Panc1 (cell line): ENCODE measurements at regions not wholly inside any gene's neighbourhood (a gene's known extent, or its start where the extent isn't known, plus 50 kb on each side); places are given as distances from the start of the nearest gene placed in this dataset.

Experiments
- ATAC-seq: fragments of 200-7000 bp; cut with Tn5 transposase; 2 replicates; pipeline ENCODE4 v1.9.1; 2020; ENCODE audit warnings: mild to moderate bottlenecking, moderate library complexity
- BruUV-seq: library from RNA; stranded (reverse); fragments of 400-500 nt; replicated peaks from 2 replicates; lab custom pipeline; 2021; lab: Mats Ljungman, UMichigan
- CTCF ChIA-PET: fragments of 300-600 bp; sonication (Branson Sonifier 250); formaldehyde crosslinking; loops from one replicate; lab custom pipeline; 2022; ENCODE audit warnings: antibody characterized with exemption; lab: Charles Lee
- POLR2A ChIA-PET: fragments of 300-600 bp; sonication (Branson Sonifier 250); formaldehyde crosslinking; loops from one replicate; lab custom pipeline; 2022; ENCODE audit warnings: antibody characterized with exemption; lab: Charles Lee
- DNase-seq: peaks from one replicate; pipeline ENCODE4 v3.0.0-alpha.2; 2010; ENCODE audit warnings: low read depth, low spot score
- H3K27ac ChIP-seq: 2 replicates; pipeline ENCODE4 v1.5.1; 2011; ENCODE audit warnings: mild to moderate bottlenecking, low read length, inconsistent platforms
- H3K27me3 ChIP-seq: fragments of 200-500 bp; sonication (Bioruptor generic); 2 replicates; pipeline ENCODE4 v1.6.0; 2014; ENCODE audit warnings: low read length, inconsistent platforms; ENCODE audit not compliant: control insufficient read depth, insufficient read depth
- H3K36me3 ChIP-seq: fragments of 200-500 bp; sonication (Bioruptor generic); 2 replicates; pipeline ENCODE4 v1.5.1; 2014; ENCODE audit warnings: inconsistent platforms, mild to moderate bottlenecking, low read length, moderate library complexity; ENCODE audit not compliant: control insufficient read depth, insufficient read depth
- H3K4me1 ChIP-seq: 2 replicates; pipeline ENCODE4 v1.5.1; 2011; ENCODE audit warnings: inconsistent platforms, mild to moderate bottlenecking, low read length, moderate library complexity; ENCODE audit not compliant: control insufficient read depth, insufficient read depth
- H3K4me3 ChIP-seq, 2 experiments: 2 replicates each; pipeline ENCODE4 v1.5.1; 2011 to 2012; ENCODE audit warnings: low read depth in 2 of 2, low read length in 2 of 2, mild to moderate bottlenecking in 2 of 2, inconsistent platforms in 1 of 2, moderate library complexity in 1 of 2
- H3K9me3 ChIP-seq: fragments of 200-500 bp; sonication (Bioruptor generic); 2 replicates; pipeline ENCODE4 v1.5.1; 2014; ENCODE audit warnings: low read depth, mild to moderate bottlenecking, inconsistent platforms, low read length, moderate library complexity; ENCODE audit not compliant: control insufficient read depth, insufficient read depth
- CTCF ChIP-seq: fragments of 450-650 bp; IDR thresholded peaks from 2 replicates; pipeline ENCODE4 v1.5.1; 2017; ENCODE audit warnings: mild to moderate bottlenecking
- POLR2AphosphoS5 ChIP-seq: IDR thresholded peaks from 2 replicates; pipeline ENCODE4 v1.6.1; 2012; ENCODE audit warnings: mild to moderate bottlenecking, low read depth, low read length, moderate library complexity
- REST ChIP-seq, 2 experiments: IDR thresholded peaks; 2 replicates each; pipeline ENCODE4 v1.6.1; 2011 to 2012; ENCODE audit warnings: low read depth in 2 of 2, control low read depth in 1 of 2, low read length in 1 of 2, mild to moderate bottlenecking in 1 of 2, moderate library complexity in 1 of 2; ENCODE audit not compliant: insufficient read depth in 1 of 2
- SIN3A ChIP-seq: IDR thresholded peaks from 2 replicates; pipeline ENCODE4 v1.6.1; 2012; ENCODE audit warnings: low read depth, mild to moderate bottlenecking, low read length, moderate library complexity, borderline replicate concordance; ENCODE audit not compliant: insufficient read depth
- TCF7L2 ChIP-seq: IDR thresholded peaks from 2 replicates; pipeline ENCODE4 v1.6.1; 2011; ENCODE audit warnings: mild to moderate bottlenecking, low read depth, low read length, inconsistent platforms
- in situ Hi-C: cut with HindIII; loops from 2 replicates; pipeline ENCODE4 v1.10.0; 2016; ENCODE audit warnings: low sequenced_read_pairs, low pct_unique_long_range_greater_than_20kb
- intact Hi-C: fragments of 100-400 bp; cut with micrococcal nuclease; formaldehyde crosslinking; loops from one replicate; pipeline ENCODE4 v1.10.0; 2022; ENCODE audit not compliant: unreplicated experiment

GRCh38 chr2:126221506-126221905, 434.5 kb upstream of the GYPC start:
- no peaks in the 10 kb centered on the region for H3K27me3 ChIP-seq
- TF ChIP-seq SIN3A: no peak
- TF ChIP-seq REST (IDR thresholded peaks at IDR 0.05; ENCODE audit: insufficient read depth in 1 of 2, low read depth in 2 of 2, low read length in 1 of 2): no peak
- no peak for TF ChIP-seq CTCF
- TF ChIP-seq TCF7L2: no peak
- no peak for TF ChIP-seq POLR2AphosphoS5
- DNase-seq (no peak), ATAC-seq (no peak)
- POLR2A ChIA-PET: no interaction called here
- BruUV-seq: no TSS peak
- no peak overlapping the region for H3K27ac ChIP-seq
- in situ Hi-C loops (no loop called here), intact Hi-C loops (no loop called here)
- no peaks in the 10 kb centered on the region for H3K36me3 ChIP-seq
- no peaks in the 10 kb centered on the region for H3K4me1 ChIP-seq
- H3K9me3 ChIP-seq: no peaks in the 10 kb centered on the region
- H3K4me3 ChIP-seq: no peak overlapping the region
- CTCF ChIA-PET: no interaction called here

- BruUV-seq: no TSS peak
- in situ Hi-C loops (no loop called here), intact Hi-C loops (no loop called here)
- no peaks in the 10 kb centered on the region for H3K36me3 ChIP-seq
- H3K4me3 ChIP-seq: no peak overlapping the region
- no peaks in the 10 kb centered on the region for H3K9me3 ChIP-seq
- H3K27ac ChIP-seq: no peak overlapping the region
- no peak for DNase-seq
- POLR2A ChIA-PET: no interaction called here
- H3K27me3 ChIP-seq: no peaks in the 10 kb centered on the region
- ATAC-seq: no peak
- TF ChIP-seq POLR2AphosphoS5 (no peak), REST (IDR thresholded peaks at IDR 0.05; ENCODE audit: insufficient read depth in 1 of 2, low read depth in 2 of 2, low read length in 1 of 2) (no peak), CTCF (no peak)
- CTCF ChIA-PET: no interaction called here
- no peaks in the 10 kb centered on the region for H3K4me1 ChIP-seq
Measured at GRCh38 chr2:126222278-126222677, 433.7 kb upstream of the GYPC start.
